Uterus (tissue), 3 donors: ENCODE measurements at regions not wholly inside any gene's neighbourhood (a gene's known extent, or its start where the extent isn't known, plus 50 kb on each side); places are given as distances from the start of the nearest gene placed in this dataset.

Source experiments
- DNase-seq, 2 donors: peaks; one replicate each; pipeline ENCODE4 v3.0.0-alpha.2; 2019 to 2020
- H3K27ac ChIP-seq, 2 donors: fragments of 200-600 bp; sonication (generic); 1 replicate in 1 of 2; 2 replicates in 1 of 2; pipeline ENCODE4 v1.5.1; 2016 to 2018
- H3K27me3 ChIP-seq, 2 donors: fragments of 200-600 bp; sonication (generic); one replicate each; pipeline ENCODE4 v1.5.1; 2018 to 2019; ENCODE audit warnings: control low read depth in 1 of 2
- H3K36me3 ChIP-seq, 2 donors: fragments of 200-600 bp; sonication (generic); one replicate each; pipeline ENCODE4 v1.5.1; 2019; ENCODE audit warnings: control low read depth in 1 of 2
- H3K4me1 ChIP-seq, 2 donors: fragments of 200-600 bp; sonication (generic); one replicate each; pipeline ENCODE4 v1.5.1; 2018 to 2019; ENCODE audit warnings: control low read depth in 1 of 2
- H3K4me3 ChIP-seq, 2 donors: fragments of 200-600 bp; sonication (generic); 1 replicate in 1 of 2; 2 replicates in 1 of 2; pipeline ENCODE4 v1.5.1; 2018 to 2019; ENCODE audit warnings: mild to moderate bottlenecking in 1 of 2
- H3K9me3 ChIP-seq, 2 donors: fragments of 200-600 bp; sonication (generic); one replicate each; pipeline ENCODE4 v1.5.1; 2019; ENCODE audit warnings: control low read depth in 1 of 2
- POLR2A ChIP-seq, 2 donors: fragments of 450-650 bp; IDR thresholded peaks; one replicate each; pipeline ENCODE4 v1.6.1; 2016; ENCODE audit warnings: antibody characterized with exemption in 2 of 2, mild to moderate bottlenecking in 1 of 2, moderate library complexity in 1 of 2
- intact Hi-C: fragments of 100-400 bp; cut with DNase I; formaldehyde crosslinking; loops from one replicate; pipeline ENCODE4 v1.15.1; 2023; ENCODE audit warnings: low total_unique reads
- TF ChIP-seq, protein P1 (sequence below), 4 experiments: fragments of 200-600 bp in 2 of 4; fragments of 450-650 bp in 2 of 4; sonication (generic) in 2 of 4; IDR thresholded peaks; one replicate each; pipeline ENCODE4 v1.5.1; 2016 to 2019; ENCODE audit warnings: antibody characterized with exemption in 4 of 4, mild to moderate bottlenecking in 2 of 4, moderate library complexity in 1 of 4
- donor health status: DM: yes; HTN: yes; CAD: no.

DNA sequence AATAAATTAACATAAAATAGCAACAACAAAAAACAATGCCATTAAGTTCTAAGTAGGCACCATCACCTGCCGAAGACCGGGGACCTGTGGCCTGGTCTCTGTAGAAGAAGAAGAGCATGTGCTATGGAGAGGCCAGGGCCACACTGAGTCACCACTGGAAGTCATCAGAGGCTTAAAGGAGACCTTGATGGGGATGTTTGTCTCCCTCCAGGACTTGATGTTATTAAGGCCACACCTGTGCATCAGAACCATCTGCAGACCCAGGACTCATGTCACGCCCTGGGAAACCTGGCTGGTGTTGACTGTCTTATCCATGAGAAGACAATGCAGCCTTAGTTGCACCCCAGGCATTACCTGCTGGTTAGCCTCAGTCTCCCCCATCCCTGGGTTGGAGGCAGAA, 292.3 kb downstream of the AACS start:
- Histone ChIP-seq H3K9me3 (no peaks in the 10 kb centered on the region), H3K4me1 (no peaks in the 10 kb centered on the region), H3K27me3 (no peaks in the 10 kb centered on the region), H3K4me3 (no peak overlapping the region), H3K27ac (no peak overlapping the region), H3K36me3 (no peaks in the 10 kb centered on the region)
- intact Hi-C loops, result no loop called here
- TF ChIP-seq, protein P1, sequence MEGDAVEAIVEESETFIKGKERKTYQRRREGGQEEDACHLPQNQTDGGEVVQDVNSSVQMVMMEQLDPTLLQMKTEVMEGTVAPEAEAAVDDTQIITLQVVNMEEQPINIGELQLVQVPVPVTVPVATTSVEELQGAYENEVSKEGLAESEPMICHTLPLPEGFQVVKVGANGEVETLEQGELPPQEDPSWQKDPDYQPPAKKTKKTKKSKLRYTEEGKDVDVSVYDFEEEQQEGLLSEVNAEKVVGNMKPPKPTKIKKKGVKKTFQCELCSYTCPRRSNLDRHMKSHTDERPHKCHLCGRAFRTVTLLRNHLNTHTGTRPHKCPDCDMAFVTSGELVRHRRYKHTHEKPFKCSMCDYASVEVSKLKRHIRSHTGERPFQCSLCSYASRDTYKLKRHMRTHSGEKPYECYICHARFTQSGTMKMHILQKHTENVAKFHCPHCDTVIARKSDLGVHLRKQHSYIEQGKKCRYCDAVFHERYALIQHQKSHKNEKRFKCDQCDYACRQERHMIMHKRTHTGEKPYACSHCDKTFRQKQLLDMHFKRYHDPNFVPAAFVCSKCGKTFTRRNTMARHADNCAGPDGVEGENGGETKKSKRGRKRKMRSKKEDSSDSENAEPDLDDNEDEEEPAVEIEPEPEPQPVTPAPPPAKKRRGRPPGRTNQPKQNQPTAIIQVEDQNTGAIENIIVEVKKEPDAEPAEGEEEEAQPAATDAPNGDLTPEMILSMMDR (IDR thresholded peaks at IDR 0.05), result no peak
- no peak for TF ChIP-seq POLR2A (IDR thresholded peaks at IDR 0.05)
- no peak for DNase-seq

DNA sequence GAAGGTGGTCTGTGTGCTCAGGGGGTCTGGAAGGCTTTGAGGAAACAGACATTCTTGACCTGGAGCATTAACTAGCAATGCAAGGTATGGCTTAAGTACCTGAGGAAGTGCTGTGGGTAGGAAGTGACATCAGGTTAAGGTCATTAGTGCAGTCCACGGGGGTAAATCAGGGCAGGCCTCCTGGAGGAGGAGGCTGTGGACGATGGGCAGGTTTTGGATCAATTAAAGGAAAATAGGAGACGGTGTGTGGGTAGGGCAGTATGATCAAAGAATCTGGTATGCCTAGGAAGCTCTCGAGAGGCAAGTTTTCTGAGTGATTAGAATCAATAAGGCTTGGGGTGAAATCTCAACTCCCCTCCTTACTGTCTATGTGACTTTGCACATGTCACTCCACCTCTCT, 295.3 kb downstream of the AACS start:
- DNase-seq, result no peak
- no peaks in the 10 kb centered on the region for H3K27me3 ChIP-seq
- H3K9me3 ChIP-seq, result no peaks in the 10 kb centered on the region
- no peaks in the 10 kb centered on the region for H3K36me3 ChIP-seq
- H3K4me3 ChIP-seq, result no peak overlapping the region
- H3K4me1 ChIP-seq, result no peaks in the 10 kb centered on the region
- intact Hi-C loops, result no loop called here
- TF ChIP-seq POLR2A (IDR thresholded peaks at IDR 0.05), result no peak
- TF ChIP-seq, protein P1 (IDR thresholded peaks at IDR 0.05), result no peak
- H3K27ac ChIP-seq, result no peak overlapping the region

DNA sequence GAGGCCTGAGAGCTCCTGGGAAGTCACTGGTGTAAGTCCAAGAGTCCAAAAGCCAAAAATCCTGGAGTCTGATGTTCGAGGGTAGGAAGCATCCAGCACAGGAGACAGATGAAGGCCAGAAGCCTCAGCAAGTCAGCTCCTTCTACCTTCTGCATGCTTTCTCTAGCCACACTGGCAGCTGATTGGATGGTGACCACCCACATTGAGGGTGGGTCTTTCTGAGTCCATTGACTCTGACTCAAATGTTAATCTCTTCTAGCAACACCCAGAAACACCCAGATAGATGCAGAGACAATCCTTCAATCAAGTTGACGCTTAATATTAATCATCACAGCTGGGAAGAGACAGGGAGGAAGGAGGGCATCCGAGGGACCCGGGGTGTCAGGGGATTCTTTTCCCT, 305.8 kb downstream of the AACS start:
- H3K36me3 ChIP-seq, result no peaks in the 10 kb centered on the region
- TF ChIP-seq POLR2A (IDR thresholded peaks at IDR 0.05), result no peak
- TF ChIP-seq, protein P1 (IDR thresholded peaks at IDR 0.05), result no peak
- H3K27me3 ChIP-seq, result no peaks in the 10 kb centered on the region
- H3K27ac ChIP-seq, result no peak overlapping the region
- DNase-seq, result no peak
- no peak overlapping the region for H3K4me3 ChIP-seq
- no peaks in the 10 kb centered on the region for H3K9me3 ChIP-seq
- H3K4me1 ChIP-seq, result no peaks in the 10 kb centered on the region
- intact Hi-C loops, result no loop called here

DNA sequence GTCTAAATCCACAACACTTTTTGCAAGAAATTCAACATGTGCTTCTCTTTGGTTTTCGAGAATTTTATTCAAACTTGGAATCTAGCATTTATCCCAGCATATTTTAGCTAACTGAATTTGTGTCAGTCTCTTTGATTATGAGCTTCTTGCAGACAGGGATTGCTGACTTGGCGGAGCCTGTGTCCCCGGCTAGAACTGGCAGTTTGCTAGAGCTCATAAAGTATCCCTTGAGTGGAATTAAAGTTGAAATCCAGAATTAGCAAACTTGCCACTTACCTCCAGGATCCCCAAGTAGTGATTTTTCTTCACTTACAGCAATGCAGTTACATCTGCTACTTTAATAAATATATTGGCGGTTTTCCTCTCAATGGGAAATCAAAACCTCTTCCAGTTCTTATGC, 306.9 kb downstream of the AACS start:
- Histone ChIP-seq H3K4me3 (no peak overlapping the region), H3K27ac (no peak overlapping the region), H3K9me3 (no peaks in the 10 kb centered on the region), H3K4me1 (no peaks in the 10 kb centered on the region), H3K27me3 (no peaks in the 10 kb centered on the region), H3K36me3 (no peaks in the 10 kb centered on the region)
- TF ChIP-seq, protein P1 (IDR thresholded peaks at IDR 0.05), result no peak
- no peak for TF ChIP-seq POLR2A (IDR thresholded peaks at IDR 0.05)
- intact Hi-C loops, result no loop called here
- no peak for DNase-seq

DNA sequence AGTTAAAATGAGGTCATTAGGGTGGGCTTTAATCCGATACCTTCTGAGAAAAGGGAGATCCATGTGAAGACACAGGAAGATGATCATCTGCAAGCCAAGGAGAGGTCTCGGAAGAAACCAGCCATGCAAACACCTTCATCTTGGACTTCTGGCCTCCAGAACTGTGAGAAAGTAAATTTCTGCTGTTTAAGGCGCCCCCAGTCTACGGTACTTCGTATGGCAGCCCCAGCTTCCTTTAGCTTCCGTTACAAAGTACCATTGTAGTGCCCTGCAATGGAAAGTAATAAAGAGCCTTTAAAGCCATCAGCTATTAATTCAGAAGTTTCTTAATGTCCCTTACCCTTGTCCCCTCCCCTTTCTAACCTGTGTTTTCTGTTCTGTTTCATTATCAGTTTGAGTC, 308.1 kb downstream of the AACS start:
- Histone ChIP-seq H3K27me3 (no peaks in the 10 kb centered on the region), H3K27ac (no peak overlapping the region), H3K9me3 (no peaks in the 10 kb centered on the region), H3K4me1 (no peaks in the 10 kb centered on the region), H3K36me3 (no peaks in the 10 kb centered on the region), H3K4me3 (no peak overlapping the region)
- TF ChIP-seq, protein P1 (IDR thresholded peaks at IDR 0.05), result no peak
- no peak for TF ChIP-seq POLR2A (IDR thresholded peaks at IDR 0.05)
- no peak for DNase-seq
- intact Hi-C loops, result no loop called here
